B cell (primary cell): ENCODE measurements at regions not wholly inside any gene's neighbourhood (a gene's known extent, or its start where the extent isn't known, plus 50 kb on each side); places are given as distances from the start of the nearest gene placed in this dataset.
A peak's percentile ranks its signal among the peaks of the same experiment; 100 is the strongest.

Experiments
- ATAC-seq: fragments of 200-7000 bp; cut with Tn5 transposase; one replicate; pipeline ENCODE4 v1.10.0; 2021; ENCODE audit warnings: low read depth, mild to moderate bottlenecking, moderate number of reproducible peaks, moderate library complexity
- CTCF ChIA-PET: fragments of 350-600 bp; sonication (Branson Sonifier 250); formaldehyde crosslinking; loops from one replicate; lab custom pipeline; 2021; ENCODE audit warnings: antibody characterized with exemption, inconsistent platforms; lab: Charles Lee
- POLR2A ChIA-PET: fragments of 350-600 bp; sonication (Branson Sonifier 250); formaldehyde crosslinking; loops from one replicate; lab custom pipeline; 2021; ENCODE audit warnings: antibody characterized with exemption; lab: Charles Lee
- DNase-seq: peaks from one replicate; pipeline ENCODE4 v3.0.0; 2013
- H2AFZ ChIP-seq: 2 replicates; pipeline ENCODE4 v1.6.1; 2012; ENCODE audit warnings: mild to moderate bottlenecking, low read depth, low read length; ENCODE audit not compliant: insufficient read depth, poor library complexity, severe bottlenecking
- H3K27ac ChIP-seq, 2 donors: 1 replicate in 1 of 2; 2 replicates in 1 of 2; pipeline ENCODE4 v1.5.1; 2012 to 2013; ENCODE audit warnings: low read length in 2 of 2, mild to moderate bottlenecking in 2 of 2, moderate library complexity in 1 of 2
- H3K27me3 ChIP-seq, 4 experiments: fragments of 200-600 bp in 1 of 4; sonication (generic) in 1 of 4; replicated peaks in 1 of 4; 1 replicate in 2 of 4; 2 replicates in 2 of 4; pipeline versions ENCODE4 v1.6.1 to v1.7.0; 2013 to 2016; ENCODE audit warnings: low read length in 3 of 4, mild to moderate bottlenecking in 2 of 4, mixed read lengths in 1 of 4, moderate library complexity in 1 of 4; ENCODE audit not compliant: insufficient read depth in 4 of 4, control insufficient read depth in 3 of 4; ENCODE audit errors: control extremely low read depth in 1 of 4
- H3K36me3 ChIP-seq, 2 experiments: replicated peaks in 1 of 2; 1 replicate in 1 of 2; 2 replicates in 1 of 2; pipeline versions ENCODE4 v1.6.1 to v1.7.1; 2013; ENCODE audit warnings: low read length in 1 of 2; ENCODE audit not compliant: insufficient read depth in 2 of 2, control insufficient read depth in 1 of 2; ENCODE audit errors: control extremely low read depth in 1 of 2, extremely low read depth in 1 of 2
- H3K4me1 ChIP-seq, 2 donors: fragments of 200-600 bp in 1 of 2; sonication (generic) in 1 of 2; 1 replicate in 1 of 2; 2 replicates in 1 of 2; pipeline versions ENCODE4 v1.5.1 to v1.6.1; 2013 to 2017; ENCODE audit warnings: low read length in 2 of 2; ENCODE audit not compliant: control insufficient read depth in 2 of 2, insufficient read depth in 2 of 2
- H3K4me2 ChIP-seq: replicated peaks from 2 replicates; pipeline ENCODE3; 2012; ENCODE audit warnings: mild to moderate bottlenecking, low read depth, low read length; ENCODE audit not compliant: poor library complexity, severe bottlenecking
- H3K4me3 ChIP-seq, 5 experiments: fragments of 200-600 bp in 1 of 5; sonication (generic) in 1 of 5; 1 replicate in 3 of 5; 2 replicates in 2 of 5; pipeline versions ENCODE4 v1.5.1 to v1.7.0; 2011 to 2016; ENCODE audit warnings: low read length in 4 of 5, mild to moderate bottlenecking in 4 of 5, low read depth in 2 of 5, control low read depth in 1 of 5, moderate library complexity in 1 of 5; ENCODE audit not compliant: insufficient read depth in 1 of 5; ENCODE audit errors: control extremely low read depth in 1 of 5, extremely low read depth in 1 of 5
- H3K79me2 ChIP-seq: fragments of 200-600 bp; sonication (generic); one replicate; pipeline ENCODE4 v1.6.0; 2016; ENCODE audit warnings: low read length; ENCODE audit not compliant: control insufficient read depth, insufficient read depth
- H3K9ac ChIP-seq: fragments of 200-600 bp; sonication (generic); 2 replicates; pipeline ENCODE4 v1.6.1; 2017; ENCODE audit warnings: mild to moderate bottlenecking, low read length, moderate library complexity
- H3K9me3 ChIP-seq, 3 donors: one replicate each; pipeline versions ENCODE4 v1.6.1 to v1.7.1; 2013; ENCODE audit warnings: low read length in 2 of 3; ENCODE audit not compliant: control insufficient read depth in 2 of 3, insufficient read depth in 1 of 3; ENCODE audit errors: control extremely low read depth in 1 of 3
- H4K20me1 ChIP-seq: 2 replicates; pipeline ENCODE4 v1.6.0; 2012; ENCODE audit warnings: mild to moderate bottlenecking, low read length; ENCODE audit not compliant: insufficient read depth, control insufficient read depth, poor library complexity, severe bottlenecking
- H3K27ac Mint-ChIP-seq: one replicate; pipeline ENCODE4 v1.8.0; 2021; ENCODE audit warnings: mixed read lengths
- H3K27me3 Mint-ChIP-seq: one replicate; pipeline ENCODE4 v1.8.0; 2021; ENCODE audit warnings: mixed read lengths
- H3K4me1 Mint-ChIP-seq: one replicate; pipeline ENCODE4 v1.8.0; 2021; ENCODE audit warnings: mixed read lengths
- H3K4me3 Mint-ChIP-seq: one replicate; pipeline ENCODE4 v1.8.0; 2021; ENCODE audit warnings: mixed read lengths
- H3K9me3 Mint-ChIP-seq: one replicate; pipeline ENCODE4 v1.8.0; 2022; ENCODE audit warnings: mixed read lengths; ENCODE audit not compliant: insufficient read depth
- EZH2 ChIP-seq: IDR thresholded peaks from 2 replicates; pipeline ENCODE4 v1.6.1; 2012; ENCODE audit warnings: borderline replicate concordance, low read depth, mild to moderate bottlenecking, moderate library complexity, low read length; ENCODE audit not compliant: insufficient read depth, poor library complexity, severe bottlenecking
- WGBS: methylation state at CpG from one replicate; pipeline ENCODE4 v1.1.5; 2013; ENCODE audit warnings: missing lambda C conversion rate; ENCODE audit not compliant: insufficient coverage; 5-methylcytosine and 5-hydroxymethylcytosine counted together
- intact Hi-C: fragments of 100-400 bp; cut with micrococcal nuclease; formaldehyde crosslinking; loops from one replicate; pipeline ENCODE4 v1.10.0; 2022
- TF ChIP-seq, protein P1 (sequence below): fragments of 200-600 bp; IDR thresholded peaks from one replicate; pipeline ENCODE4 v1.8.0; 2022; ENCODE audit warnings: antibody characterized with exemption, mild to moderate bottlenecking

DNA sequence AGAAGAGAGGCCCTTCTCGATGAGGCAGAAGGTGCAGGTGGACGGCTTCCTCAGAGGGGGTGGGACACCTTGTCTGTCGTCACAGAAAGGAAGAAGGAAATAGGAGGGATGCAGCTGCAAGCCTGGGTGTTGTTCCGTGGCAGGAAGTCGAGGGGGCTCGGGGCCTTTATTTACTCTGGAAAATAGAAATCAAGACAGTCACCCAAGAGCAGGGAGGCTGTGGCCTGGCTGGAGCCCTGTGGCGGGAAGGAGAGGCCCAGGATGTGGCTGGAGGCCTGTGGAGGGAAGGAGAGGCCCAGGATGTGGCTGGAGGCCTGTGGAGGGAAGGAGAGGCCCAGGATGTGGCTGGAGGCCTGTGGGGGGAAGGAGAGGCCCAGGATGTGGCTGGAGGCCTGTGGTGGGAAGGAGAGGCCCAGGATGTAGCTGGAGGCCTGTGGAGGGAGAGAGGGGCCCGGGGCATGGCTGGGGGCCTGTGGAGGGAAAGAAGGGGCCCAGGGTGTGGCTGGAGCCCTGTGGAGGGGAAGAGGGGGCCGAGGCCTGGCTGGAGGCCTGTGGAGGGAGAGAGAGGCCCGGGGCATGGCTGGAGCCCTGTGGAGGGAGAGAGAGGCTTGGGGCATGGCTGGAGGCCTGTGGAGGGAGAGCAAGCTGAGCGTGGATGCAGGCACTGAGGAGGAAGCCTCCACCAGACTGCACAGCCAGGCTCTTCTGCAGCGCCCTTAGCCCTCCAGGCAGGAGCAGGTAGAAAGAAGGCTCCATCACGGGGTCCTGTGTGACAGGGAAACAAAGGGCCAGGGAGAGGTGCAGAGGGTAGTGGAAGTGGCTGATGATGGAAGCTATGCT is 97.3 kb upstream of the SFMBT2 start:
- Mint-ChIP-seq H3K27ac (peak overlapping the region; percentile 68), H3K4me3 (peak overlapping the region; percentile 0), H3K27me3 (no peaks in the 10 kb centered on the region), H3K4me1 (peaks cover 28% of the 10 kb centered on the region), H3K9me3 (peaks cover 7% of the 10 kb centered on the region)
- Histone ChIP-seq H2AFZ (peak overlapping the region; percentile 83), H3K9me3 (peaks cover 0 to 13% (median 6%) of the 10 kb centered on the region in 3 donors), H3K4me1 (peaks cover 14 to 16% of the 10 kb centered on the region in 2 donors), H3K4me2 (peak overlapping the region; percentile 59), H3K4me3 (no peak overlapping the region), H3K36me3 (no peaks in the 10 kb centered on the region), H3K9ac (no peak overlapping the region), H3K27ac (peak overlapping the region; percentile 9 to 56), H4K20me1 (no peaks in the 10 kb centered on the region), H3K79me2 (no peaks in the 10 kb centered on the region), H3K27me3 (no peaks in the 10 kb centered on the region)
- ATAC-seq: no peak
- CTCF ChIA-PET: interaction anchor here (0.6 to 1.6 kb wide), 3 partner anchors 12 to 34 kb away, joined by 3 to 4 read pairs (median 3); no protein-coding TSS in a partner anchor
- DNase-seq: no peak
- WGBS: 19% methylated on average over 12 of the region's 13 CpGs
- TF ChIP-seq, protein P1, sequence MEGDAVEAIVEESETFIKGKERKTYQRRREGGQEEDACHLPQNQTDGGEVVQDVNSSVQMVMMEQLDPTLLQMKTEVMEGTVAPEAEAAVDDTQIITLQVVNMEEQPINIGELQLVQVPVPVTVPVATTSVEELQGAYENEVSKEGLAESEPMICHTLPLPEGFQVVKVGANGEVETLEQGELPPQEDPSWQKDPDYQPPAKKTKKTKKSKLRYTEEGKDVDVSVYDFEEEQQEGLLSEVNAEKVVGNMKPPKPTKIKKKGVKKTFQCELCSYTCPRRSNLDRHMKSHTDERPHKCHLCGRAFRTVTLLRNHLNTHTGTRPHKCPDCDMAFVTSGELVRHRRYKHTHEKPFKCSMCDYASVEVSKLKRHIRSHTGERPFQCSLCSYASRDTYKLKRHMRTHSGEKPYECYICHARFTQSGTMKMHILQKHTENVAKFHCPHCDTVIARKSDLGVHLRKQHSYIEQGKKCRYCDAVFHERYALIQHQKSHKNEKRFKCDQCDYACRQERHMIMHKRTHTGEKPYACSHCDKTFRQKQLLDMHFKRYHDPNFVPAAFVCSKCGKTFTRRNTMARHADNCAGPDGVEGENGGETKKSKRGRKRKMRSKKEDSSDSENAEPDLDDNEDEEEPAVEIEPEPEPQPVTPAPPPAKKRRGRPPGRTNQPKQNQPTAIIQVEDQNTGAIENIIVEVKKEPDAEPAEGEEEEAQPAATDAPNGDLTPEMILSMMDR: no peak
- TF ChIP-seq EZH2: no peak
- intact Hi-C loops: no loop called here
- POLR2A ChIA-PET: no interaction called here

DNA sequence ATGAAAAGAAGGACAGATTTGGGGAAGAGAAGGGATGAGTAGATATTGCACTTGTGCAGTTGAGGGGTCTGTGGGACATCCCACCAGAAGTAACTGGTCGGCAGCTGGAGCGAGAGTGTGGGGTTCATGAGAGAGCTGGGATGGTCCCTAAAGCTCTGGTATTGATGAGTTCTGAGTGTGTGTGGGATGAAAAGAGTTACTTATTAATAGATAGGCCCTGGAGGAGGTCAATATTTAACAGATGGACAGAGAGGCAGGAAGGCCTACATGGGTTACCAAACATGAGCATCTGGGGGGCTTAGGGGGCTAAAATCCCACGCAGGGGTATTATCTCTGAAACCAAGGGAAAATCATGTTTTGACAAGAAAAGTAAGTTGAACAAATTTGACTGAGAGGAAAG is 95.7 kb upstream of the SFMBT2 start:
- DNase-seq (no peak), ATAC-seq (no peak)
- Mint-ChIP-seq H3K4me3 (no peak overlapping the region), H3K9me3 (peaks cover 7% of the 10 kb centered on the region), H3K4me1 (peaks cover 30% of the 10 kb centered on the region), H3K27ac (no peak overlapping the region), H3K27me3 (no peaks in the 10 kb centered on the region)
- no peaks in the 10 kb centered on the region for H3K79me2 ChIP-seq
- no peaks in the 10 kb centered on the region for H3K27me3 ChIP-seq
- intact Hi-C loops: no loop called here
- H3K27ac ChIP-seq: no peak overlapping the region
- H3K9ac ChIP-seq: no peak overlapping the region
- peaks cover 14 to 22% of the 10 kb centered on the region in 2 donors for H3K4me1 ChIP-seq
- no peaks in the 10 kb centered on the region for H3K36me3 ChIP-seq
- POLR2A ChIA-PET: no interaction called here
- peaks cover 0 to 13% (median 6%) of the 10 kb centered on the region in 3 donors for H3K9me3 ChIP-seq
- H4K20me1 ChIP-seq: no peaks in the 10 kb centered on the region
- no peak for TF ChIP-seq EZH2
- TF ChIP-seq, protein P1: no peak
- H3K4me2 ChIP-seq: no peak overlapping the region
- no peak overlapping the region for H2AFZ ChIP-seq
- no peak overlapping the region for H3K4me3 ChIP-seq
- CTCF ChIA-PET: no interaction called here
- WGBS: 97% methylated on average over 3 of the region's 3 CpGs
